Stimulated activated CD8-positive, alpha-beta memory T cell treated with anti-CD3 and anti-CD28 coated beads, Interleukin-15, amount 100 ng/mL, for 1 hour (primary cell): ENCODE measurements at regions not wholly inside any gene's neighbourhood (a gene's known extent, or its start where the extent isn't known, plus 50 kb on each side); places are given as distances from the start of the nearest gene placed in this dataset.
"Not testable (repeated sequence)": the region's sequence is repeated elsewhere in the genome, so short reads cannot be mapped to it uniquely, and the experiment has no call there.

Experiments used
- DNase-seq: peaks from one replicate; pipeline ENCODE4 v3.0.0-alpha.2; 2020; ENCODE audit warnings: low read depth

- no peak for DNase-seq
Observed at GRCh38 chr1:228824366-228824765, 89.1 kb downstream of the RHOU start.

- DNase-seq = no peak
Observed at GRCh38 chr1:228825041-228825440, 89.8 kb downstream of the RHOU start.

- DNase-seq = no peak
Observed at GRCh38 chr1:228825840-228826484, 90.7 kb downstream of the RHOU start.

- DNase-seq = no peak
Observed at GRCh38 chr1:228827019-228827418, 91.7 kb downstream of the RHOU start.

- DNase-seq = no peak
Observed at GRCh38 chr1:228828151-228828550, 92.9 kb downstream of the RHOU start.

GRCh38 chr1:228830185-228830953 lies 95.1 kb downstream of the RHOU start:
- DNase-seq = no peak

- no peak for DNase-seq
Observed at GRCh38 chr1:228830954-228831481, 95.7 kb downstream of the RHOU start.

GRCh38 chr1:228833911-228834688 lies 98.8 kb downstream of the RHOU start:
- no peak for DNase-seq

- DNase-seq = no peak
Observed at GRCh38 chr1:228835456-228835855, 100.2 kb downstream of the RHOU start.

- DNase-seq = no peak
Observed at GRCh38 chr1:228835911-228836310, 100.6 kb downstream of the RHOU start.

GRCh38 chr1:228836427-228836826 lies 101.1 kb downstream of the RHOU start:
- no peak for DNase-seq

GRCh38 chr1:228837032-228837431 lies 101.8 kb downstream of the RHOU start:
- DNase-seq = no peak

GRCh38 chr1:228837817-228838716 lies 102.8 kb downstream of the RHOU start:
- DNase-seq = no peak

GRCh38 chr1:228838717-228839500 lies 103.6 kb downstream of the RHOU start:
- DNase-seq = no peak

- no peak for DNase-seq
Observed at GRCh38 chr1:228839656-228840055, 104.4 kb downstream of the RHOU start.

- DNase-seq = no peak
Observed at GRCh38 chr1:228841632-228842031, 106.4 kb downstream of the RHOU start.

GRCh38 chr1:228842094-228842775 lies 107.0 kb downstream of the RHOU start:
- DNase-seq = no peak

- DNase-seq = no peak
Observed at GRCh38 chr1:228845101-228845500, 109.8 kb downstream of the RHOU start.

GRCh38 chr1:228846952-228847351 lies 111.7 kb downstream of the RHOU start:
- no peak for DNase-seq

GRCh38 chr1:228847451-228847850 lies 112.2 kb downstream of the RHOU start:
- DNase-seq = not testable (repeated sequence)
